Stimulated activated effector memory CD8-positive, alpha-beta T cell treated with anti-CD3 and anti-CD28 coated beads, Interleukin-12 subunit alpha, Interleukin-12 subunit beta, amount 100 ng/mL, for 72 hours (primary cell): ENCODE measurements at regions not wholly inside any gene's neighbourhood (a gene's known extent, or its start where the extent isn't known, plus 50 kb on each side); places are given as distances from the start of the nearest gene placed in this dataset.
A peak's percentile ranks its signal among the peaks of the same experiment; 100 is the strongest.
"Not testable (repeated sequence)": the region's sequence is repeated elsewhere in the genome, so short reads cannot be mapped to it uniquely, and the experiment has no call there.

Source experiments
- ATAC-seq: fragments of 150-1000 bp; cut with Tn5 transposase; 2 replicates; pipeline ENCODE4 v1.10.0; 2021
- DNase-seq, 2 donors: peaks; one replicate each; pipeline ENCODE4 v3.0.0; 2021 to 2022; ENCODE audit warnings: low spot score in 2 of 2
- H3K27ac Mint-ChIP-seq: one replicate; pipeline ENCODE4 v1.8.0; 2022; ENCODE audit warnings: mild to moderate bottlenecking, mixed read lengths
- H3K36me3 Mint-ChIP-seq: one replicate; pipeline ENCODE4 v1.8.0; 2022; ENCODE audit warnings: mild to moderate bottlenecking, mixed read lengths
- H3K4me1 Mint-ChIP-seq: one replicate; pipeline ENCODE4 v1.8.0; 2022; ENCODE audit warnings: mixed read lengths
- H3K4me3 Mint-ChIP-seq: one replicate; pipeline ENCODE4 v1.8.0; 2022; ENCODE audit warnings: mild to moderate bottlenecking, mixed read lengths
- H3K9me3 Mint-ChIP-seq: one replicate; pipeline ENCODE4 v1.8.0; 2022; ENCODE audit warnings: mixed read lengths

DNA sequence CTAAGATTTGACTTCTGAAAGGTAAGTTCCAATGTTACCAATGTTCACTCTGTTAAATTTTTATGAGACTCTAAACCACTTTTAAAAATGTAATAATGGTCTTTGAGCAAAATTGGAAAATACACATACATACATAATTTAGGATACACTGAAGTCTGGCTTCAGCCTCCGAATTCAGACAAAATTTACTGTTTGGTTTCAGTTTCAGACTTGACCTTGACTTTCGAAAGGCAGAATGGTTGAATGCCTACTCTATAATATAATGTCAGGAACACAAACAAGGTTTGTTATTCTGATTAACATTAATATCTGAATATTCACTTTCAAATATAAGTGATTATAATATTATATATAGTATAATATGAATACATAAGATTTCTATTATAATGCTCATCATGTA, 74.1 kb upstream of the KRAS start:
- Mint-ChIP-seq H3K4me3 (no peak overlapping the region), H3K9me3 (no peaks in the 10 kb centered on the region), H3K27ac (no peak overlapping the region), H3K36me3 (no peaks in the 10 kb centered on the region), H3K4me1 (peaks cover 39% of the 10 kb centered on the region)
- ATAC-seq (no peak), DNase-seq (no peak)

DNA sequence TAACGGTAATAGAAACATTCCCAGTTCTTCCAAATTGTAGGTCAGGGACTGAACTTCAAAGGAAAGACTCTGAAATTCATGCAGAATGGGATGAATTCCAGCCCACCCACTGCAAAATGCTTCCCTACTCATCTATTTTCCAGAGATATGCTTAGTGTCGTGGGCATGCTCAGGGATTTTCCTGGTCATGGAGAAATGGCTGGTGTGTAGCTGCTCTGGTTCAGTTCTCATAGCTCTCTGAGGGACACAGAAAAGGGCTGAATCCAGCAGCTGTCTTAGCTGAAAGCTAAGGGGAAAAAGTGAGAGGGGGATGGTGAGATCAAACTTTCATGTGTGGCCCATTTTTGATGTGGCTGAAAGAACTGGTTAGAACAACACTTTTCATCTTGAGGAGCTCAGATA, 72.9 kb upstream of the KRAS start:
- Mint-ChIP-seq H3K4me3 (no peak overlapping the region), H3K4me1 (peaks cover 39% of the 10 kb centered on the region), H3K9me3 (no peaks in the 10 kb centered on the region), H3K36me3 (no peaks in the 10 kb centered on the region), H3K27ac (peak overlapping the region; percentile 50)
- DNase-seq (no peak), ATAC-seq (no peak)

DNA sequence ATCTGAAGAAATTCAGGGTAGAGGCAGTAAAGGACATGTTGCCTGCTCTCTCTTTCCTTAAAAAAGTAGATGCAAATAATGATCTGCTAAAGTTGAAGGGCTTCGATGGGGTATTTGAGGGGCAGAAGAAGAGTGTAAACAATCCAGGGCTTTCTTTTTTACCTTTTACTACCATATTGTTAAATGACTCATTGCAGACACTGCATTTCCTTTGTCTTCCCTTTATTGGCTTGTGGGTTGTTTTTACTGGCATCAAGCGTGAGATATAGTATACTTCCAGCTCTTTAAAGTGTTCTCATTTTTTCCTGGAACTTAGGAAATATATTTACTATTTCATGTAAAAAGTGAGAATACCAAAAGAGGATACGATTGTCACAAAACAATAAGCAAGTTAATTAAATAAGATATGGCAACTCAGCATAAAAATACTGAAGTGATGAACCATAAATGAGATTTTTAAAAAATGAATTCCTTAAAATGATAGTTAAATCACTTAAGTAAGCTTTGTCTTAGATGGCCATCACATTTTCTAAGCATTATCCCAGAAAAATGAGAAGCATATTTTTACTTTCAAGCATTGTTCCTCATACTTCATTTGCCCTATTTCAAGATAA, 72.3 kb upstream of the KRAS start:
- DNase-seq (no peak), ATAC-seq (peak; percentile 58)
- Mint-ChIP-seq H3K9me3 (no peaks in the 10 kb centered on the region), H3K4me3 (peak overlapping the region; percentile 52), H3K36me3 (no peaks in the 10 kb centered on the region), H3K27ac (peak overlapping the region; percentile 50), H3K4me1 (peaks cover 39% of the 10 kb centered on the region)

DNA sequence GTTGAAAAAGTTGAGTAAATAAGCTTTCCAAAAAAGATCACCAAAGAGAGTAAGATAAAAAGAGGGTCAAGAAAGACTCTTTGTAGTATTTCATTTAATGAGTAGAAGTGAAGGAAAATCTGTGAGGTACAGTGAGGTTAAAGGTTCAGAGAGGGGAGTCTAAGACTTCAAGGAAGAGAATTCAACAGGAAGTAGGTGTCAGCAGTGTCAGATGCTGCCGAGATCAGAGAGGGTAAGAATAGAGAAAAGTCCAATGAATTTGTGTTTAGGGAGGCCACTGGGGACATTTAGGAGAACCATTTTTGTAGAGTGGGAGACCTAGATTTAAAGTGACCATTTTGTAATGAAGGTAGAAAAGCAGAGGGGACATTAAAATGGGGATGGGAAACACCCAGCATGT, 71.6 kb upstream of the KRAS start:
- Mint-ChIP-seq H3K36me3 (no peaks in the 10 kb centered on the region), H3K27ac (peak overlapping the region; percentile 50), H3K9me3 (no peaks in the 10 kb centered on the region), H3K4me3 (peak overlapping the region; percentile 52), H3K4me1 (peaks cover 39% of the 10 kb centered on the region)
- DNase-seq (no peak), ATAC-seq (no peak)

DNA sequence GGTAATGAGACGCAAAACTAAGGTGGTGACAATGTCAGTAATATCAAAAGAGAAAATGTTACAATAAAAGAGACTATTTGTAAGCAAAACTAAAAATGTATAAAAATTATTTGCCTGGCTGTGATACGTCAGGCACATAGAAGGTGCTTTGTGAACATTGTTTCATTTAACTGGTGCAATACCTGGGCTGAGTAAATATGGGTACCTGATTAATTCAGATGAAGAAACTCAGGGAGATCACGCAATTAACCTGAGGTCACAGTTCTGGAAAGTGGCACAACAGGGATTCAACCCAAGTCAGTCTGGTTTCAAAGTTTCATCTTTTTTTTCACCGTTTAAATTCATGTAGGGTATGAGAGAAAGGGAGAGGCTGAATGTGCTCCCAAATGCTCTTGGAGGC, 71.0 kb upstream of the KRAS start:
- Mint-ChIP-seq H3K4me1 (peaks cover 39% of the 10 kb centered on the region), H3K27ac (peak overlapping the region; percentile 50)

DNA sequence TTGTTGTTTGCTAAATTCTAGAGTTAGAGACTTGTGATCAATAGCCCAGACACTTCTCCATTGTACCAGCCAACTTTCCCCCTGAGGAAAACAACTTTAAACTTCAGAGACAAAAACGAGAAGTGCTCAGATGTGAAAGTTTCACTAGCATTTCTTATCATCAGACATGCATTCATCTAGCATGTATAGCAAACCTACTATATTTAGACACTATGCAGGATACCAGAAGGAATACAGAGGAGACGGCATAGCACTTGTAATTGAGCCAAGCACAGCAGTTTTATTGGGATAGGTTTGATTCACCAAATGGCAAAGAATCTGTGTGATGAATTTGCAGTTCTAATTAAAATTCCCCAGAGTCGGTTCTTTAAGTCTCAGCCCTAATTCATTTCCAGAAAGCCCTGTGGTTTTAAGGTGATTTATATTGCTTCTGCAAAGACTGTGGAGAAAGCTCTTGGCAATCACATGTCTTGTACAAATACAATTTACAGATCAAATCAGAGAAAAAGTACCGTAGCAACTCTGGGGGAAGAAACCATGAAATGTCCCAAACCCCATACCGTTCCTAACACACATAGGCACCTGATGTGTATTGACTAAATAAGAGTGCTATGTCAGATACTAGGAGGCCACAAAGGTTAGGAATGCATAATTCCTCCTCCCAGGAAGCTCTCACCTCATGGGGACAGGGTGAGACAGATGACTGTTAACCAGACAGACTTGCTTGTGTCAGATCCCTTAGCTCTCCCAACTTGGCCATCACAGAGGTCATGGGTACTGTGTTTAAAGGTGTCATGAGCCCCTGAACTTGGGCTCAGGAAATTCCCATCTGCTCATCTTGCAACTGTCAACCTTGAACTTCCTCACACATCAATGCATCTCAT, 69.6 kb upstream of the KRAS start:
- Mint-ChIP-seq H3K36me3 (no peaks in the 10 kb centered on the region), H3K27ac (no peak overlapping the region), H3K4me1 (peaks cover 39% of the 10 kb centered on the region), H3K4me3 (no peak overlapping the region), H3K9me3 (no peaks in the 10 kb centered on the region)
- DNase-seq (peak in 1 of 2 donors; percentile 55), ATAC-seq (peak; percentile 78)

More for the DNA sequence above, 71.0 kb upstream of the KRAS start:
- ATAC-seq: no peak
- DNase-seq: no peak
- Mint-ChIP-seq H3K4me3 (peak overlapping the region; percentile 52), H3K9me3 (no peaks in the 10 kb centered on the region), H3K36me3 (no peaks in the 10 kb centered on the region)

DNA sequence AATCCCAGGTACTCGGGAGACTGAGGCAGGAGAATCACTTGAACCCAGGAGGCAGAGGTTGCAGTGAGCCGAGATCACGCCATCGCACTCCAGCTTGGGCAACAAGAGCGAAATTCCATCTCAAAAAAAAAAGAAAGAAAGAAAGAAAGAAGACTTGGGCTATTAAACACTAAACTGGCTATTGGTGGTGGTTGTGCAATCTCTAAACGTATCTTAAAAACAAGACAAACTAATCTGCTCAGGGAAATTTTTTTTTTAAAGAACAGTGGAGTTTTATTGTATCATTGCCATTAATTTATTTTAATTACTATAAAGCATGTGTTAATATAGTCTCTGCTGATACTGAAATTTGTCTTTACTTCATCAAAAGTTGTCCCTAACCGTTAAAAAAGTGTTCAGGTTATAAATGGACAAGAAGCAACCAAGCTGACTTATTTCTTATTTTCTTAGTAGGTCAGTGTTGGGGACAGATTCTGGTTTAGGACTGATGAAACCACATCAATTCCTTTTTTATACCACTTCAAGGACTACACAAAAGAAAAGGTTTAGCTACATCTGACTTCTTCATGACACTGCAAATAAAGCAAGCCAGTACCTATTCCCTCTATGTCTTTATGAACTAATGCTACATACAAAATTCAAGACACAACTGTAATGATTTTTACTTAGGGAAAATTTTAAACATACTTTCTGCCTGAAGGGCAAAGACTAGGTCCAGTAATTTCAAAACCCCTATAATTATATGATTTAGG, 68.7 kb upstream of the KRAS start:
- peaks cover 39% of the 10 kb centered on the region for H3K4me1 Mint-ChIP-seq
- ATAC-seq (no peak), DNase-seq (no peak)
- no peaks in the 10 kb centered on the region for H3K36me3 Mint-ChIP-seq
- H3K9me3 Mint-ChIP-seq: no peaks in the 10 kb centered on the region
- H3K27ac Mint-ChIP-seq: no peak overlapping the region
- no peak overlapping the region for H3K4me3 Mint-ChIP-seq

DNA sequence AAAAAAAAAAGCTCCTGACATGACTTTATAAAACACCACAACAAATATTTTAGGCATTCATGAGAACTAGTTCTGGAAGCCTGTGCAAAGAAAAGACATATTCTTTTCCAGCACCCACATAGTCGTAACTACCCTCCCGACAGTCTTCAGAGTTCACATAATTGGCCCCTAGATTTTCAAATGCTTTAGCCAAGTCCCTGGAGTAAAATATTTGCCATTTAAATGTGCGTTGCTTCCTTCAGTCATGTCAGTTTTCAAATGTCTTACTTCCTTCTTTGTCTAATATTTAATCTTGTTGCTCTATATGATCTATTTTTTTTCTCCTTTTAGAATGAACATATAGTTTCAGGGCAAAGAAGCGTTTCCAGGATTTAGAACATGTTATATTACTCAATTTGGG, 66.8 kb upstream of the KRAS start:
- no peak for ATAC-seq
- peaks cover 24% of the 10 kb centered on the region for H3K4me1 Mint-ChIP-seq
- H3K36me3 Mint-ChIP-seq: no peaks in the 10 kb centered on the region
- no peaks in the 10 kb centered on the region for H3K9me3 Mint-ChIP-seq
- H3K27ac Mint-ChIP-seq: no peak overlapping the region
- no peak for DNase-seq
- no peak overlapping the region for H3K4me3 Mint-ChIP-seq

DNA sequence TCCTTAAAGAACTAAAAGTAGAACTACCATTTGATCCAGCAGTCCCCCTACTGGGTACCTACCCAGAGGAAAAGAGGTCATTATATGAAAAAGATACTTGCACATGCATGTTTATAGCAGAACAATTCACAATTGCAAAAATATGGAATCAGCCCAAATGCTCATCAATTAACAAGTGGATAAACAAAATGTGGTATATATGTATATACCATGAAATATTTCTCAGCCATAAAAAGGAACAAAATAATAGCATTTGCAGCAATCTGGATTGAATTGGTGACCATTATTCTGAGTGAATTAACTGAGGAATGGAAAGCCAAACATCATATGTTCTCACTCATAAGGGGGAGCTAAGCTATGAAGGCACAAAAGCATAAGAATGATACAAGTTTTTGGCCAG, 64.7 kb upstream of the KRAS start:
- ATAC-seq (no peak), DNase-seq (no peak)
- H3K4me3 Mint-ChIP-seq: no peak overlapping the region
- no peak overlapping the region for H3K27ac Mint-ChIP-seq
- H3K4me1 Mint-ChIP-seq: peaks cover 5% of the 10 kb centered on the region
- H3K36me3 Mint-ChIP-seq: no peaks in the 10 kb centered on the region
- no peaks in the 10 kb centered on the region for H3K9me3 Mint-ChIP-seq

DNA sequence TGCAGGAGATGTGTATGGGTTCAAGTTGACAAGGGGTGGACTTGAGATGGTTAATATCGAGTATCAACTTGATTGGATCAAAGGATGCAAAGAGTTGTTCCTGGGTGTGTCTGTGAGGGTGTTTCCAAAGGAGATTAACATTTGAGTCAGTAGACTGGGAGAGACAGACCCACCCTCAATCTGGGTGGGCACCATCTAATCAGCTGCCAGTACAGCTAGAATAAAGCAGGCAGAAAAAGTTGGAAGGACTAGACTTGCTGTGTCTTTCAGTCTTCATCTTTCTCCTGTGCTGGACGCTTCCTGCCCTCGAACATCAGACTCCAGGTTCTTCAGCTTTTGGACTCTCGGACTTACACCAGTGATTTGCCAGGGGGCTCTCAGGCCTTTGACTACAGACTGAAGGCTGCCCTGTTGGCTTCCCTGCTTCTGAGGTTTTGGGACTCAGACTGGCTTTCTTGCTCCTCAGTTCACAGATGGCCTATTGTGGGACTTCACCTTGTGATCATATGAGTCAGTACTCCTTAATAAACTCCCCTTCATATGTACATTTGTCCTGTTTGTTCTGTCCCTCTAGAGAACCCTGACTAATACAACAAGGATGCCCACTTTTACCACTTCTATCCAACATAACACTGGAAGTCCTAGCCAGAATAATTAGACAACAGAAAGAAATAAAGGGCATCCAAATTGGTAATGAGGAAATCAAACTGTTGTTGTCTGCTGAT, 62.7 kb upstream of the KRAS start:
- H3K36me3 Mint-ChIP-seq, H3K4me3 Mint-ChIP-seq, ATAC-seq, H3K9me3 Mint-ChIP-seq, DNase-seq, H3K27ac Mint-ChIP-seq, H3K4me1 Mint-ChIP-seq: not testable (repeated sequence)

DNA sequence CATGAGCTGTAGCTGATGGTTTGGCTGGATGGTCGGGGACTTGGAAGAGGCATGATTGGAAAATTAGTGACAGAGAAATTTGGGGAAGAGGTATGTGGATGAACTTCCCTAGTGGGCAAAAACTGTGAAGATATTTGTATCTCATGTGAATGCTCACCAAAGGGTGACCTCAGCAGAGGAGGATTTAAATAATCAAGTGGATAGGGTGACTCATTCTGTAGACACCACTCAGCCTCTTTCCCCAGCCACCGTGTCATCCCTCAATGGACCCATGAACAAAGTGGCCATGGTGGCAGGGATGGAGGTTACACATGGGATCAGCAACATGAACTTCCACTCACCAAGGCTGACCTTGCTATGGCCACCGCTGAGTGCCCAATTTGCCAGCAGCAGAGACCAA, 60.8 kb upstream of the KRAS start:
- no peaks in the 10 kb centered on the region for H3K9me3 Mint-ChIP-seq
- ATAC-seq (no peak), DNase-seq (no peak)
- H3K4me1 Mint-ChIP-seq: no peaks in the 10 kb centered on the region
- H3K27ac Mint-ChIP-seq: no peak overlapping the region
- H3K4me3 Mint-ChIP-seq: no peak overlapping the region
- H3K36me3 Mint-ChIP-seq: no peaks in the 10 kb centered on the region

DNA sequence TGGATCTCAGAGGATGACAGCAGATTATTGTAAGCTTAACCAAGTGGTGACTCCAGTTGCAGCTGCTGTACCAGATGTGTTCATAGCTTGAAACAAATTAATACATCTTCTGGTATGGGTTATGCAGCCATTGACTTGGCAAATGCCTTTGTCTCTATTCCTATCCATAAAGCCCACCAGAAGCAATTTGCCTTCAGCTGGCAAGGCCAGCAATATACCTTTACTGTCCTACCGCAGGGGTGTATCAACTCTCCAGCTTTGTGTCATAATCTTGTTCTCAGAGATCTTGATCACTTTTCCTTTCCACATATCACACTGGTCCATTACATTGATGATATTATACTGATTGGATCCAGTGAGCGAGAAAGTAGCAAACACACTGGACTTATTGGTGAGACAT, 59.3 kb upstream of the KRAS start:
- H3K4me3 Mint-ChIP-seq, DNase-seq, H3K27ac Mint-ChIP-seq, ATAC-seq, H3K36me3 Mint-ChIP-seq, H3K9me3 Mint-ChIP-seq, H3K4me1 Mint-ChIP-seq: not testable (repeated sequence)

DNA sequence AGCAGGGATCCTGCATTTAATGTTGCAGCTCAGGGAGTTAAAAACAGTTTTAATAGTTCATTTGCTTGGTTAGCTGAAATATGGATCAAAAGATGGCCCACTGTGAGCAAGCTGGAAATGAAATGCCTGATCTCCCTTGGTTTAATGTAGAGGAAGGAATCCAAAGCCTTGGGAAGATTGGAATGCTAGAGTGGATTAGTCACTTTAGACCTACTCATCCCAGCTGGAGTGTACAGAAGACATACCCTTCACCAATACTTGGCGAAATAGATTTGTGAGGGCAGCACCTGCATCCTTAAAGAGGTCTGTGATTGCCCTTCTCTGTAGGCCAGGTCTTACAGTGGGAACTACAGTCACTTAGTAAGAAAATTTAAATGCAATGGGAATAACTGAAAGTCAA, 58.0 kb upstream of the KRAS start:
- no peaks in the 10 kb centered on the region for H3K9me3 Mint-ChIP-seq
- no peak overlapping the region for H3K27ac Mint-ChIP-seq
- no peak for DNase-seq
- no peaks in the 10 kb centered on the region for H3K4me1 Mint-ChIP-seq
- H3K4me3 Mint-ChIP-seq: no peak overlapping the region
- no peaks in the 10 kb centered on the region for H3K36me3 Mint-ChIP-seq
- ATAC-seq: no peak

DNA sequence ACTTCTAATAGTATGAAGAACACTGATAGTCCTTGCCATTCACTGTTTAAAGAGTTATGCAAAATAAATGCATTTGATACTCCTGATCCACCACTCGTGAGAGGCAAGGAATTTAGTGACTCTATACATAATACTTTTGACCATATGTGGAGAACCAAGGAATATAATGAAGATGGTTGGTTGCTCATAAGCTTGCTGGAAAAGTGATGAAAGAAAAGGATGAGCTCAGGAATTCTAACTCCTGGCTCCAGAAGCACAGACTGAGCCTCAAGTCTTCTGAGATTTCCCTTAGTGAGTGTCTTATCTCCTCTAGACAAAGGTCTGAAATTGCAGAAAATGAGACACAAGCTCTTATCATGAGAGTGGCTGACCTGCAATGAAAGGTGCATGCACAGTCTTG, 57.1 kb upstream of the KRAS start:
- H3K27ac Mint-ChIP-seq: no peak overlapping the region
- H3K4me3 Mint-ChIP-seq: no peak overlapping the region
- DNase-seq (no peak), ATAC-seq (no peak)
- H3K9me3 Mint-ChIP-seq: no peaks in the 10 kb centered on the region
- no peaks in the 10 kb centered on the region for H3K4me1 Mint-ChIP-seq
- H3K36me3 Mint-ChIP-seq: no peaks in the 10 kb centered on the region

DNA sequence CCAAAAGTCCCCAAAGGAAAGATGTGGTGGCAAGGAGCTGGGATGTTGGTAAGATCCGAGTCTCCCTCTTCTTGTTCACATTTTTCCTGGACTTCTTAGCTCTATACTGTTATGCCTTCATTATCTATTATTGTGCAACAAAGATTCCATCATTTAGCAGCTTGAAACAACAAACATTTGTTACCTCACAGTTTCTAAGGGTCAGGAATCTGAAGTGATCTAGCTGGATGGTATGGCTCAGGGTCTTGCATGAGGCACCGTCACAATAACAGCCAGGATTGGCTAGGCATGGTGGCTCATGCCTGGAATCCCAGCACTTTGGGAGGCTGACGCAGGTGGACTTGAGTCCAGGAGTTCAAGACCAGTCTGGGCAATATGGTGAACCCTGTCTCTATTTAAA, 51.1 kb upstream of the KRAS start:
- ATAC-seq (no peak), DNase-seq (no peak)
- H3K9me3 Mint-ChIP-seq: no peaks in the 10 kb centered on the region
- no peaks in the 10 kb centered on the region for H3K4me1 Mint-ChIP-seq
- H3K27ac Mint-ChIP-seq: no peak overlapping the region
- no peak overlapping the region for H3K4me3 Mint-ChIP-seq
- H3K36me3 Mint-ChIP-seq: no peaks in the 10 kb centered on the region
